Body of pancreas (tissue), 4 donors: ENCODE measurements at regions not wholly inside any gene's neighbourhood (a gene's known extent, or its start where the extent isn't known, plus 50 kb on each side); places are given as distances from the start of the nearest gene placed in this dataset.

Experiments used
- ATAC-seq: fragments of 150-250 bp; one replicate; pipeline ENCODE4 v1.9.1; 2016
- DNase-seq, 4 donors: peaks; one replicate each; pipeline ENCODE4 v3.0.0-alpha.2; 2019
- H3K27ac ChIP-seq, 4 donors: fragments of 200-600 bp; sonication (generic); 1 replicate in 3 of 4; 2 replicates in 1 of 4; pipeline versions ENCODE4 v1.5.1 to v1.6.1; 2016 to 2019; ENCODE audit warnings: mild to moderate bottlenecking in 1 of 4, mixed read lengths in 1 of 4, moderate library complexity in 1 of 4
- H3K27me3 ChIP-seq, 2 donors: fragments of 200-600 bp; sonication (generic); one replicate each; pipeline ENCODE4 v1.6.0; 2016; ENCODE audit warnings: mild to moderate bottlenecking in 1 of 2
- H3K36me3 ChIP-seq, 2 donors: fragments of 200-600 bp; sonication (generic); replicated peaks in 1 of 2; 2 replicates each; pipeline ENCODE4 v1.5.1; 2016; ENCODE audit warnings: low read depth in 2 of 2; ENCODE audit not compliant: insufficient read depth in 1 of 2
- H3K4me1 ChIP-seq: fragments of 200-600 bp; sonication (generic); one replicate; pipeline ENCODE4 v1.6.0; 2016
- H3K4me3 ChIP-seq, 2 donors: fragments of 200-600 bp; sonication (generic); 1 replicate in 1 of 2; 2 replicates in 1 of 2; pipeline ENCODE4 v1.5.1; 2016 to 2019
- H3K9me3 ChIP-seq, 3 donors: fragments of 200-600 bp; sonication (generic); 1 replicate in 2 of 3; 2 replicates in 1 of 3; pipeline ENCODE4 v1.5.1; 2016
- CTCF ChIP-seq, 7 experiments: fragments of 450-650 bp in 4 of 7; fragments of 200-600 bp in 3 of 7; sonication (generic) in 3 of 7; IDR thresholded peaks; one replicate each; pipeline ENCODE4 v1.5.1; 2016 to 2019; ENCODE audit warnings: antibody characterized with exemption in 7 of 7
- POLR2A ChIP-seq, 3 donors: fragments of 450-650 bp; IDR thresholded peaks; one replicate each; pipeline ENCODE4 v1.6.1; 2016; ENCODE audit warnings: antibody characterized with exemption in 3 of 3, mild to moderate bottlenecking in 2 of 3
- WGBS, 2 donors: methylation state at CpG; one replicate each; pipeline ENCODE4 v1.1.5; 2017; 5-methylcytosine and 5-hydroxymethylcytosine counted together
- intact Hi-C: fragments of 100-400 bp; cut with DNase I; formaldehyde crosslinking; loops from one replicate; pipeline ENCODE4 v1.15.1; 2023

DNA sequence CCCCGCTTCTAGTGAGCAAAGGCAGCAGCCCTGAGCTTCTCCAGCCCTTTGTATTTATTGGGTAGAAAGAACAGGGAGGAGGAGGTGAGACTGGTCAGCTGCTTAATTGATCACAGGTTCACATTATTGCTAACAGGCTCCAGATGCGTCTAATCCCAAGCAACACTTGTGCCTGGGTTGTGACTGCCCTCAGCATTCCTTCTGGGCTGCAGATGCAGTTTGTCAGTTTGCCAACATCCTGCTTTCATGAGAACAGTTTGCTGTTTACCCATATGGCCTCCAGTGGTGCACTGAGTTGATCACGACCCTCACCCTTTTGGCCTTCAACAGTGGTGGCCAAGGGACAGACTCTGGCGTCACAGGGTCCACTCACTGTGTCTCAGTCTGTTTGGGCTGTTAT lies 159.5 kb upstream of the ZNF516 start:
- 36 to 56% methylated on average over 2 to 4 of the region's 4 CpGs for WGBS, 2 donors

GRCh38 chr18:76647322-76647721 lies 152.3 kb upstream of the ZNF516 start:
- 65 to 72% methylated on average over 7 to 11 of the region's 11 CpGs for WGBS, 2 donors
- ATAC-seq (no peak), DNase-seq (no peak)
- Histone ChIP-seq H3K27me3 (no peaks in the 10 kb centered on the region), H3K9me3 (no peaks in the 10 kb centered on the region), H3K36me3 (no peaks in the 10 kb centered on the region), H3K27ac (no peak overlapping the region), H3K4me3 (no peak overlapping the region), H3K4me1 (no peaks in the 10 kb centered on the region)
- intact Hi-C loops = no loop called here
- TF ChIP-seq CTCF (IDR thresholded peaks at IDR 0.05) (no peak), POLR2A (IDR thresholded peaks at IDR 0.05) (no peak)

More for the DNA sequence above, 159.5 kb upstream of the ZNF516 start:
- ATAC-seq (no peak), DNase-seq (no peak)
- Histone ChIP-seq H3K27ac (no peak overlapping the region), H3K27me3 (no peaks in the 10 kb centered on the region), H3K4me1 (no peaks in the 10 kb centered on the region), H3K4me3 (no peak overlapping the region), H3K9me3 (no peaks in the 10 kb centered on the region), H3K36me3 (no peaks in the 10 kb centered on the region)
- no peak for TF ChIP-seq CTCF (IDR thresholded peaks at IDR 0.05)
- TF ChIP-seq POLR2A (IDR thresholded peaks at IDR 0.05) = no peak
- intact Hi-C loops = no loop called here

GRCh38 chr18:76644580-76644979 lies 149.5 kb upstream of the ZNF516 start:
- H3K27ac ChIP-seq = no peak overlapping the region
- no peak for DNase-seq
- WGBS, 2 donors = 81 to 88% methylated on average over 10 to 13 of the region's 13 CpGs

GRCh38 chr18:76643996-76644395 lies 149.0 kb upstream of the ZNF516 start:
- H3K27ac ChIP-seq = no peak overlapping the region
- intact Hi-C loops = no loop called here
- no peaks in the 10 kb centered on the region for H3K4me1 ChIP-seq
- 70 to 74% methylated on average over 6 of the region's 6 CpGs for WGBS, 2 donors
- TF ChIP-seq CTCF (IDR thresholded peaks at IDR 0.05) (no peak), POLR2A (IDR thresholded peaks at IDR 0.05) (no peak)
- no peaks in the 10 kb centered on the region for H3K9me3 ChIP-seq
- no peaks in the 10 kb centered on the region for H3K27me3 ChIP-seq
- ATAC-seq (no peak), DNase-seq (no peak)
- H3K36me3 ChIP-seq = no peaks in the 10 kb centered on the region
- H3K4me3 ChIP-seq = no peak overlapping the region

More at GRCh38 chr18:76644580-76644979, 149.5 kb upstream of the ZNF516 start:
- H3K9me3 ChIP-seq = no peaks in the 10 kb centered on the region
- TF ChIP-seq CTCF (IDR thresholded peaks at IDR 0.05) (no peak), POLR2A (IDR thresholded peaks at IDR 0.05) (no peak)
- ATAC-seq = no peak
- no peaks in the 10 kb centered on the region for H3K27me3 ChIP-seq
- H3K4me1 ChIP-seq = no peaks in the 10 kb centered on the region
- intact Hi-C loops = no loop called here
- no peaks in the 10 kb centered on the region for H3K36me3 ChIP-seq
- no peak overlapping the region for H3K4me3 ChIP-seq

DNA sequence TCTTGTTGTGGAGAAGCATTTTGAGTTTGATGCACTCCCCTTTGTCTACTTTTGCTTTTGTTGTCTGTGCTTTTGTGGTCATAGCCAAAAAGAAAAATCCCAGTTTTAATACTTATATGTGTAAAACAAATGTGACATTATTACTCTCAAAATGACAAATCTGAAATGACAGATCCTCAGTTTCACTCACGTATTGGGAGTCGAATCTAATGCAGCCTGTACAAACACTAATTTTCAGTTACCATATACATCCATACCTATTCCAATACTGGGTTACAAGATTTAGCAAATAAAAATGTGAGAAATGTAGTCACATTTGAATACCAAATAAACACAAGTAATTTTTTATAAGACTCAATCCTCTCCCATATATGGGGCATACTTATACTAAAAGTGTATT lies 148.2 kb upstream of the ZNF516 start:
- no peaks in the 10 kb centered on the region for H3K4me1 ChIP-seq
- H3K27ac ChIP-seq = no peak overlapping the region
- 72 to 75% methylated on average over 2 of the region's 2 CpGs for WGBS, 2 donors
- H3K4me3 ChIP-seq = no peak overlapping the region
- no peak for TF ChIP-seq CTCF (IDR thresholded peaks at IDR 0.05)
- TF ChIP-seq POLR2A (IDR thresholded peaks at IDR 0.05) = no peak
- ATAC-seq (no peak), DNase-seq (no peak)
- no peaks in the 10 kb centered on the region for H3K9me3 ChIP-seq
- intact Hi-C loops = no loop called here
- no peaks in the 10 kb centered on the region for H3K27me3 ChIP-seq
- no peaks in the 10 kb centered on the region for H3K36me3 ChIP-seq
